Activated CD4-positive, CD25-positive, alpha-beta regulatory T cell treated with anti-CD3 and anti-CD28 coated beads, Interleukin-2, amount 50 U/mL, for 16 hours (primary cell): ENCODE measurements at regions not wholly inside any gene's neighbourhood (a gene's known extent, or its start where the extent isn't known, plus 50 kb on each side); places are given as distances from the start of the nearest gene placed in this dataset.

ENCODE experiments used
- DNase-seq: peaks from one replicate; pipeline ENCODE4 v3.0.0-alpha.2; 2020; ENCODE audit warnings: low read depth, low spot score

DNA sequence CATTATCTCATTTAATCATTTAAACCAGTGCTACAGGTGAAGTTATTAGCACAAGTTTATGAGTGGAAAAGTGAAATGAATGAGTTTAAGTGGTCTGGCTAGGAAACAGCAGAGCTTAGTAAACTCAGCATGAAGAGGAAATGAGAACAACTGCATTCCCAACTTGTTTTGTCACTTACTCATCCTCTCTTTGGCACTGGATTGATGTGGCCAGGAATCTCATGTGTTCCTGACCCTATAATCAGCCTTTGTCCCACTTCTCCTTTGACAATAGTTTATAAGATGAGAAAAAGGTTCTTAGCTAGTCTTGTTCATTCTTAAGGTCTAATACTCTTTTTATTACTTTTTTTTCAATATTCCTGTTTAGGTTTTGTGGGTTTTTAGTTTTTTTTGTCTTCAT is 559.2 kb upstream of the TLE4 start:
- no peak for DNase-seq

DNA sequence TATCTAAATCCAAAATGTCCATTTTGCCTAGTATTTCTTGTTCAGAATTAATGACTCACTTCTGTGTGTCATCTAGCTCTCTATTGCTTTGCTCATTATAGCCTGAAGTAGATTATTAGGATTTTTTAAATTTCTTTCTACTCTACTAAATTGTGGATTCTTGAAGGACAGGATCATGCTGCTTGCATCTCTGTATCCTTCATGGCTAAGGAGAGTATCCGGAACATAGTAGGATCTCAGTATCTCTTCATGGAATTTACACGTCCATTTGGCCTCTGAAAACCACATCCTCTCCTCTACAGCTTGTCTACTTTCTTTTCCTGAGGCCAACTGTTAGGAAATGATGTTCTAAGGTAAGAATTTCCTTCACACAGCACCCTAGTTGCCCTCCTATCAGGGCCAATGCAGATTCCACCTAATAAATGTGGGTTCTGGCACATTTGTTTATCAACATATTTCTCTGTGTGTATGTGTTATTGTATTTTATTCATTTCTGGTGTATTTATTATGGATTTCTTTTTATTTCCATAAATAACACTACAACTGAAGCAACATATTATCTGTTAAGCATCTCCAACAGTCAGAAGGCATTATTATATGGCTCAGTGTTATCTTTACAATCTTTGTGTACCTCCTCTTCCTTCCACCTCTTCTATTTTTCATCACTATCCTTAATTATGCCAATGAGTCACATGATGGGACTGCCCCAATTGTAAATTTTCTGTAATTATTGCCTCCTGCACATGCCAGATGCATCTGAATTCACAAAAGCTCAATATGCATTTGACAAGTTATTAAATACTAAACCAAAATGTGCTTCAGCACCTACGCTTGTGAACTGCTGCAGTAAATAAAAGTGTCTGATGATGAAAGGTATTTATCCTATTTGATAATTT is 557.8 kb upstream of the TLE4 start:
- no peak for DNase-seq

DNA sequence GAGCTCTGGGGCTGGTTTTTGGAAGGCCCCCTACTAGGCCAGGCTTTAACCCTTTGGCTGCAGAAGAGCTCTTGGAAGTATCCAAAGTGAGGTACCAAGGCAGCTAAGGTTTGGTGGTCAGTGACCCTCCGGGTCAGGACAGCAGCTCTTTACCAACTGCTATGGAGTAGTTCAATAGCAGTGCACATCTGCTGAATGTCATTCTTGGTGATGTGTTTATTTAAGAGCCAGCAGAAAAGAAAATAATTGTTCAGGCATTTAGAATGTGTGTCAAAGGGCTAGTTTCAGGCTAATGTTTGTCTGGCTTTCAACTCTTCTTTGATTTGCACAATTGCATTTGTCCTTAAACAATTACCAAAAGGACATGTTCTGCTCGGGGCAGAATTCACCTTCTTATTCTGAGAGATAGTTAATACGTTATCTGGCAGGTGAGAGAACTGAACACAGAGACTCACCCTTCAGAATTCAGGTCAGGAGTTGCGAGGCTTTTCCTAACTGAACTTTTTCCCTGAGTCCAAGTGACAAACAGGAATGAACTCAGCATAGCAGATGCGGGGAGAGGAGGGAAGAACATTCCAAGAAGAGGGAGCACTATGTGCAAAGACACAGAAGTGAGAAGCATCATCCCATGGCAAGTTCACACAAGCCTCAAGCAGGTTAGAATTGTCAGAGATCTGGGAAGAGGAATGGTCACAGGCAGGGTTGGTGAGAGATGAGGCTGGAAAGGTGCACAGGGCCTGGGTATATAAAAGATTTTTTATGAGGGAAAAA is 556.7 kb upstream of the TLE4 start:
- DNase-seq: no peak

DNA sequence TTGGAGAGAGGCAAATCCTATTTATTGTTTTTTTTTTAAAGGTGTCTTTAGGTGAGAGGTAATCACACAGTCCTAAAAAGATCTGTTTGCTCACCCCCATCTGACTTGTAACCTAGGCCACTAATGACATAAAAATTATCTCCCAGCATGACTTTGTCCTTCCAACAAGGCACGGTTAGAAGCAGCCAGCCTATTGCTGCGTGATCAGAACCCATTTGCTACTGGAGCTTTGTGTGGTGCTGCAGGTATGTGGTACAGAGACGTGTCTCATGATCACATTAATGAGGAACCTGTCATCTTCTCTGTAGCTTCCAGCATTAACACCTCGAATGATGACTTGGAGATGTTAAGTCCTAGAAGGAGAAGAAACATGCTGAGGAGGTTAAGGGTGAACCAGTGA is 555.8 kb upstream of the TLE4 start:
- DNase-seq: no peak

DNA sequence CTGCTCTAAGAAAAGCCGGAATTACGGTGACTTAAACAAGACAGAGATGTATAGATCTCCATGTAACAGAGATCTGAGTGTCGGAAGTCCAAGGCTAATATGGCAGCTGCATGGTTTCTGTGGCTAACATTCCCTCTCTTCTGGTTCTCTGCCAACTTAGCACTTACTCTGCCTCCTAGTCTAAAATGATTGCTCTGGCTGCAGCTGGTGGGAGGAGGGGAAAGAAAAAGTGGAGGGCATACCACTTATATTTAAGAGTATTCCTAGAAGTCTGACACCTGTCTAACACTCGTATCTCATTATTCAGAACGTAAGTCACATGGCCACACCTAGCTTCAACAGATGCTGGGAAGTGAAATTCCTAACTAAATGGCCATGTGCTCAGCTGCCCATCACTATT is 551.5 kb upstream of the TLE4 start:
- DNase-seq: no peak

DNA sequence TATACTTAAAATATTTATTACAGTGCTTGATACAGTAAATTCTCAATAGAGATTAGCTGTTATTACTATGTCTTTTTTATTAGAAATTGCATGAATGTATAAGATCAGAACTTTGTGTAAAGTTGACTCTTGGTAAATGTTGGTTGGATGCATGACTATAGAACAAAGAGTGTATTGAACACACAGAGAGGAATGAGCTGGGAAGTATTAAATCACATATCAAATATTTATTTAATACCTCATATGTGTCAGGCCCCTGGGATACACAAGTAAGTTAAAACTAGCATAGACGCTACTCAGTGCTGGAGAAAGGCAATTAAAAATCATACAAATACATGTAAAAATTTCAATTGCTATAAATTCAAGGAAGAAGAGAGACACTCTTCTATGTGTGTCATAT is 550.7 kb upstream of the TLE4 start:
- no peak for DNase-seq

DNA sequence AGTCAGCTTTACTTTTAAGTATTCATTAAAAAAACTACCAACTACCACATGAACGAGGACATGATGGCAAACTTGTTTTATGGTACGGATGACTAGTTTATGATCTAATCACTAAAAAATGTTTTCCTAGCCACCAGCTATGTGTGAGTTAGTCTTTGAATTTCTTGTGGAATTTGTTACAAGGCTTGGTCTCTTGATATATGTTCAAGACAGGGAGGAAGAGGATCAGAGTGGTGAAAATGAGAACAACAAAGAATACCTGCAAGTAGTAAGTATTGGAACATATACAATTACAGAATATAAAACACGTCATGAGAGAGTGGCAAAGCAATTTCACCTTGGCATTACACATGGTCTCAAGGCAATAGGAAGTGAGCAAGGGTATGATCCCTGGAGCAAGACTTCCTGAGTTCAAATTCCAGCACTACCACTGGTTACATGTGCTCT is 548.6 kb upstream of the TLE4 start:
- DNase-seq: no peak

DNA sequence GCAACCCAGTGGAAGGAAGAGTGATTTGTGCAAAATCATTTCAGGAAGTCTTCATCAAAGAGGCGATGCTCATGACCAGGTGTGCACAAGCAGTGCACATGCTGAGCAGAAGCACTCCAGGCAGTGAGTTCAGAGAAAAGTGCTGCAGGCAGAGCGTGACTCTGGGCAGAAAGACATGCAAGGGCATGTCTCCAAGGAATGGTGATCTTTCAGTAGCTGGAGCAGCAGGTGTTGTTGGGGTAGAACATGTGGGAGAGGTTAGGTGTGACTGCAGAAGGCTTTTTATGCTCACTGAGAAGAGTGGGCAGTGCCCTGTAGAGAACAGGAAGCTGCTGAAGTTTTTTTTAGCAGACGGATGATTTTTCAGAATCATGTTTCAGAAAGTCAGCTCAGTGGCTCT is 545.4 kb upstream of the TLE4 start:
- no peak for DNase-seq

DNA sequence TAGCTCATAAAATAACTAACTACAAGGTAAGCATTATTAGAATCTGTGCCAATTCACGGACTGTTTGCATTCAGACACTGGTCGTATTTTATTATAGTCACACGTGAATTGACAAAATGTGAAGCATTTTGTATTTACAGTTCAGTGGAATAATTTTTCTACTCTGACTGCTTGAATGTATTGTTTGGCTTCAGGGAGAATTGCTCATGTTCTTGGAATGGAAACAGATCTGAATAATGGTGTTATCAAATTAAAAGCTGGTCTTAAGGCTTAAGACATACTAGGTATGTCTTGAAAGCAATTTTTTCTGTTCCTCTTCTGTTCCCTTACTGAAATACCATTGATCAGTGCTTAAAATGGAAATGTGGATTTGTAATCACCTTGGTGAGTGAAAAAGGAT is 543.7 kb upstream of the TLE4 start:
- DNase-seq: no peak

DNA sequence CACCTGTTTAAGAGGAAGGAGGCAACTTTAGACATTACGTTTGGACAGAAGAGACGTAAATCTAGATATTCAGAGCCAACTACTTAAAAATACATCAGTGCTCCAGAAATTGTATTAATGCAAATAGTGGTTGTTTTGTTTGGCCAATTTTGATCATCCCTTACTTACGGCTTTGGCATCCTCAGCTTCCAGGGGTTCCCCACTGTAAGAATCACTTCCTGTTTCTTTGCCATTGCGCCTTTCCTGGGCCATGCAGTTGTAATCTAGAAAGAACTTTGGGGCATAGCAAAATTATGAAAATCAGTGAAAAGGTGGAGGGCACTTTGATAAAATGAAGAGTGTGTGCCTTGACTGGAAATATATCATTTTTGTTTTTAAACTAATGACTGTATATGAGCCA is 537.2 kb upstream of the TLE4 start:
- DNase-seq: no peak

DNA sequence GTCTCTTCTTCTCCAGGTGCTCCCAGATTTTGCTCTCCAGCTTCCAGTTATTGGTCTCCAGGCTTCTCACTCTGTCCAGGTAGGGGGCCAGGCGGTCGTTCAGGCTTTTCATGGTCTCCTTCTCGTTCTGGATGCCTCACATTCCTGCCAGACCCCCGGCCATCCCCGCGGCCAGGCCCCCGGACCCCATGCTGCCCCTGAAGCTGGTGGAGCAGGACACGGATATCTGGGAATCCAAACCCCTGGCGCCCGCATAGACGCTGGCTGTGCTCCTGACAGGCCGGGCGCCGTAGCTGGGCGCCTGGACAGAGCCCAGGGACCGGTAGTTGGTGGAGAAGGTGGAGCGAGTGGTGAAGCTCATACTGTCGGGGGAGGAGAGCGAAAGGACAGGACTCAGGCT is 534.4 kb upstream of the TLE4 start:
- DNase-seq: no peak

DNA sequence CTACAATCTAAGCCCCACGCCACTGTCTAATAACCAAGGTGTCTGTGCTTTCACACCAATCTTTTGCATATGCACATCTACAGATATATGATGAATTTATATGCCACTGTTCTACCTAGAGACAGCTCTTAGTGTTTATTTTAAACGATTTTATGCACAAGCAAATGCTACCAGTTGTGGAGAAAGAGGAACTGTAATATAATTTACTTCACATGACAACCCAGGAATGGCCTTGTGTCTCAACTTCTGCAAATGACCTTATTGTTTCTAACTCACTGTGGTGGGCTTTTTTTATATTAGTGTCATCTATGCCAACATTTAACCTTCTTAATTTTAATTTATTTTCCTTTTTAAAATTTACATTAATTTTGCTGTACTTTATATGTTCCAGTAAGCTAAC is 531.1 kb upstream of the TLE4 start:
- no peak for DNase-seq

DNA sequence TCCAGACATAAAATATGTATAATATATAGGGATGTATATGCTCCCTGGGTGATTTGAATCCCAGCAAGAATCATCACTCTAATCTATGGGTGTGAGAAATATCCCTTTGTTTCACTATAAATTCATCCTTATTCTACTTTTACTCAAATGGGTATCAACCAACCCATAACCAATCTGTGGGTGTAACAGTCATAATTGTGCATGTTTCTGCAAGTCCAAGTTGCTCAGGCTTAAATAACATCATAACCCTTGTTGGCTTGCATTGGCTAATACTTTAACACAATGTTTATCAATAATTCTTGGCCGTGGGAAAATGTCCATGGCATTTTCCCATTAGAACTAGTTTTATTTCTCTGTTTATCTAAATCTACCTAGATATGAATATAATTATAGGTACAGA is 530.5 kb upstream of the TLE4 start:
- no peak for DNase-seq

DNA sequence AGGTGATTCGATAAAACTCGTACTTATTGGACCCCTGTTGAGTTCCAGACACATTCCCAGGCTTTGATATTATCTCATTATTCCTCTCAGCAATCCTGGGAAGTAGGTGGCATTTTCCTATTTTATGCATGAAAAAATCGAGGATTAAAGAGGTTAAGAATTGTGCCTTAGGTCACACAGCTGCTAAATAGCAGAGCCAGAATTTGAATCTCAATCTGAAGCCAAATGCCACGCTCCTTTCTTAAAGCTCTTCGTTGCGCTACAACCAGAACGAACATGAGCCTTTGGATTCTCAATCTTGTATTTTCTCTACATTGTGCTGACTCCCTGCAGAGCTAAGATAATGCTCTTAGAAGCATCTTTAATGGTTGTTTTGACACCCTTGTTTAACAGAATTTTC is 527.8 kb upstream of the TLE4 start:
- no peak for DNase-seq

DNA sequence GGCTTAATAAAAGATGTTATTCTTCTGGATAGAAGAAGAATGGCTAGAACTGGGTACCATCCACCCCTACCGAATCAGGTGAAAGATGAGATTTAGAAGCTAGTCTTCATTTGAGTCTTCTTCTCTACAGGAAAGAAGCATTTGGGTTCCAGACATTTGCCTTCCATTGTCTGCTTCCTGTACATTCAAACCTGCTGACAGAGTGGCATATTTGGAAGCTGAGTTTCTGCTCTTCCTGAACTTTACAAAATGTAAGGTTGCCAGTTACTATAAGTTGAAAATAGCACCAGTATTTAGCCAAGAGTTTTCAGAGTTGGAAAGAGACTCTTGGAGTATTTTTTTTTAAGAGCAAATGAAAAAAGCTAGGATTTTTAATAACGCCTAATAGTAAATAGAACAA is 525.4 kb upstream of the TLE4 start:
- DNase-seq: no peak

DNA sequence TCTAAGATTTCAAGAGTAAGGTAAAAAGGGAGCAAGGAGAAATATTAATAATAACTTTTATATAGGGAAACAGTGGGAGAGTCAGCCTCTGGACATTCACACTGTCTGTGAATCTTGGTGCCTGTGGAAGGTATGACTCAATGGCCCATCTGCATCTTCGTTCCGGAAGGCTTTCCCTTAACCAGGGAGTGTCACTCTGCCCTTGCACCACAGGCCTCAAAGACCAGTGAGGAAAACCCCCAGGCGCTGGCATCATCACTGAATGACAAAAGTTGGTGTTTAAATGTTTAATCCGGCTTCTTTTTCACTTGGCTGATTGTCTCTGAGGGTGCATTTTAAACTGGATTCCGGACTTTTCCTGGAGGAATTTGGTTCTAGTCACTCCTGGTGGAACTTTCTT is 522.4 kb upstream of the TLE4 start:
- DNase-seq: no peak

DNA sequence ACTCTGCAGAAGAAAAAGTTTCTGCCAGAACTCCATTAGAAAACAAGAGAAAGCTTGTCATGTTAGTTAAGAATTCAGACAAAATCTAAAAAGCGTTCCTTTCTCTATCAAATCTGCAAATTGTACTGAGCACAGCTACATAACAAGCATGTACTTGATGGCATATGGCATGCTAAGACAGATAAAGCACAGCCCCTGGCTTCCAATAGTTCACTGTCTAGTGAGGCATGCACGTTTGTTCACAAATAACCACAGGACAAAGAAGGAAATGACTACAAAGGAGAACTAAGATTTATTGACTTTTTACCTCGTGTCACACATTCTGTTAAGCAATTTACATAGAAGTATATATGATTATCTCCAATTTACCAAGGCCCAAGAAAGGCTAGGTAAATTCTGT is 518.2 kb upstream of the TLE4 start:
- DNase-seq: no peak

DNA sequence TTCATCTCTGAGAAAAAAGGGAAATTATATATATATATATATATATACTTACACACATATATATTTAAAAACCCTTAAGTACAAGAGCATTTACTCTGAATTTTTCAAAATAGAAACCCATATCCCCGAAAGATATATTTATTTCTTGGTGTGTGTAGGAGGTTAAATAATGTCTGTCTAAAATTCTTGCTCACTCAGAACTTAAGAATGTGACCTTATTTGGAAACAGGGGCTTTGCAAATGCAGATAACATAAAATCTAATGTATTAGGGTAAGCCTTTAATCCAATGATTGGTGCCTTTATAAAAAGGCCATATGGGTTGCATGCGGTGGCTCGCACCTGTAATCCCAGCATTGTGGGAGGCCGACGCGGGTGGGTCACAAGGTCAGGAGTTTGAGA is 517.3 kb upstream of the TLE4 start:
- no peak for DNase-seq

DNA sequence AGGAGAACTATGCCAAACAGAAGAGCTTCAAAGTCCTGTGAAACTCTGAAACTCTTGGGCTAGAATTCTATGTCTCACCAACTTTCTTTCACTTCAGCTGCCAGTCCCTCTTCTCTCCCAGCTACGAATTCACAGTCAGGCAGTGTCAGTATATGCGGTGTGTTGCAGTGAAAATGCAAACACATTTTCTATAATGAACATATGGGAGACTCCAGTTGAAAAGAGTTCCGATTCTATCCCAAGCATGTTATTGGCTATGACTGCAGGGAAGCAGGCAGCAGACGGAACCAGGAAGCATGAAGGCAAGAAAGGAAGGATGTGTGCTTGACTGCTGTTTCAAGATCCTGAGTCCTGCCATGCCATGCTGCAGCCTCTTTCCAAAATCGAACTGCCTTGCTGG is 515.7 kb upstream of the TLE4 start:
- DNase-seq: no peak

DNA sequence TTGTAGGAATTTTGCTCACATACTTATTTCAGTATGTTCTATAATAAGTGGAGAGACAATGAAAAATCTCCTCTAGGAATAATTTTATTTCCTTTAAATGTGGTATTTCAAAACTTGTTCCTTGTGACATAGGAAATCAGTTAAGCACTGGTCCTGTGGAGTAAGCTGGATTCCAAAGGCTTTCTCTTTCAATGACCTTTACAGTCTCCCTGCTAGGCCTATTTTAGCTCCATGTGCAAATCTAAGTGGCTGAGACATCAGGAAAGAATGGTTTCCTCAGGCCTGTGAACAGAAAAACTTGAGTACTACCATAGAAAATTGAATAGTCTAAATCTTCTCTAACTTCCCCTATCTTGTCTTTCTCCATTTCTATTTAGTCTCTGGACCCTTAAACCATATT is 514.2 kb upstream of the TLE4 start:
- DNase-seq: no peak

DNA sequence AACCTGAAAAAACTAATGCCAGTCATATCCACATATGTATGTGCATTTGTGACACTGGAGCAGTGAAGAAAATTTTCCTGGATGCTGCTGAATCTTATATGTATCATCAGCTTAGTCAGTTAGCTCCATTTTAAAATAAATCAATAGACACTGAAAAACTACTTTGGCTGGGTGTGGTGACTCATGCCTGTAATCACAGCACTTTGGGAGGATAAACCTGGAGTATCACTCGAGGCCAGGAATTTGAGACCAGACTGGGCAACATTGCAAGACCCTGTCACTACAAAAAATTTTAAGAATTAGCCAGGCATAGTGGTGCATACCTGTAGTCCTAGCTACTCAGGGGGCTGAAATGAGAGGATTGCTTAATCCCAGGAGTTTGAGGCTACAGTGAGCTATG is 511.0 kb upstream of the TLE4 start:
- no peak for DNase-seq

DNA sequence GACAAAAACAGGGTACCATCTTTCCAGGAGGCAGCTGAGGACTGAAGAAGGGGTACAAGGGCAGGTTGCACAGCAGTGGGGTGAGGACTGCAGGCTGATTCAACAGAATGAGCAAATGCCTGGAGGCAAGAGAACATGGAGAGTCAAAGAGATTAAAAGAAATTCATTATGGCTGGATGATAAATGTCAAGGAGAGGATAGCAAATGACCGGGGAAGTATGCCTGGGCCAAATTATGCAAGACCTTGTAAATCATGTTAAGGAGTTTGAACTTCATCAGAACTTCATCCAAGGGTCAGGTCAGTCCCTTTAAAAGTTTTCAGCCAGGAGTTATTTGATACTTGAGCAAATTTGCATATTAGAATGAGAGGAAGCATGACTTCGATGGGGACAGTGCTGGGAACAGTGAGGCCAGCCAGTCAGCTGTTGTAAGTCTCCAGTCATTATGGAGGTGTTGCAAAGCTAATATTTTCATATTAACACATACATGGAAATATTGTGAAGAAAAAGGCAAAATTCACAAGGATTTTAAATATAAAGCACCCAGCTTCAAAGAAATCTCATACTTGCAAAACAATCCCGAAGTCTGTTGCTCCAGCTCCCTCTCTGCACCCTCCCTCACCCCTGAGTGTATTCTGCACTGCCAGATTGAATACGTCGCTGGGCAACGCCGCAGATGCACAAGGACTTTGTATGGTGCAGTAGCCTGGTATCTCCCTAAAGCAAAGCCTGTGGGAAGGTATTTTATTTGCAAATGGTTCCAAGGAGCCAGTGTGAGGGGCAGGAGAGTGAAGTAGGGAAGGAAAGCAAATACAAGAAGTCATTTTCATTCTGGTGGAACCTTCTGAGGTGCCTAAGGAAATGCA is 509.8 kb upstream of the TLE4 start:
- DNase-seq: no peak
